ENCODE measurements at regions not wholly inside any gene's neighbourhood (a gene's known extent, or its start where the extent isn't known, plus 50 kb on each side); places are given as distances from the start of the nearest gene placed in this dataset.

- Histone ChIP-seq H3K27me3 (no peaks in the 10 kb centered on the region), H3K4me3 (no peak overlapping the region), H3K27ac (no peak overlapping the region), H3K4me1 (no peaks in the 10 kb centered on the region), H3K36me3 (no peaks in the 10 kb centered on the region), H3K9me3 (no peaks in the 10 kb centered on the region)
- in situ Hi-C loops (cut with MboI; ENCODE audit: low sequenced_read_pairs in 4 of 4) (no loop called here), intact Hi-C loops (cut with DNase I; ENCODE audit: low total_unique reads) (no loop called here)
- TF ChIP-seq POLR2A (IDR thresholded peaks at IDR 0.05), result no peak
- no peak for TF ChIP-seq CTCF (IDR thresholded peaks at IDR 0.05 in 4 of 5, conservative IDR thresholded peaks at IDR 0.05 in 1 of 5)
- ATAC-seq (no peak), DNase-seq (no peak)
Measured at GRCh38 chr14:42311876-42312275, 705.2 kb downstream of the LRFN5 start.

GRCh38 chr14:42307239-42307825 lies 700.7 kb downstream of the LRFN5 start:
- intact Hi-C loops (cut with DNase I; ENCODE audit: low total_unique reads) (no loop called here), in situ Hi-C loops (cut with MboI; ENCODE audit: low sequenced_read_pairs in 4 of 4) (no loop called here)
- TF ChIP-seq POLR2A (IDR thresholded peaks at IDR 0.05) (no peak), CTCF (IDR thresholded peaks at IDR 0.05 in 4 of 5, conservative IDR thresholded peaks at IDR 0.05 in 1 of 5) (no peak)
- Histone ChIP-seq H3K36me3 (no peaks in the 10 kb centered on the region), H3K27ac (no peak overlapping the region), H3K4me1 (no peaks in the 10 kb centered on the region), H3K27me3 (no peaks in the 10 kb centered on the region), H3K4me3 (no peak overlapping the region), H3K9me3 (no peaks in the 10 kb centered on the region)
- ATAC-seq, result no peak
- no peak for DNase-seq

GRCh38 chr14:42299692-42300091 lies 693.0 kb downstream of the LRFN5 start:
- in situ Hi-C loops (cut with MboI; ENCODE audit: low sequenced_read_pairs in 4 of 4), result no loop called here
- Histone ChIP-seq H3K4me1 (no peaks in the 10 kb centered on the region), H3K9me3 (no peaks in the 10 kb centered on the region), H3K27me3 (no peaks in the 10 kb centered on the region), H3K4me3 (no peak overlapping the region), H3K27ac (no peak overlapping the region), H3K36me3 (no peaks in the 10 kb centered on the region)
- intact Hi-C loops (cut with DNase I; ENCODE audit: low total_unique reads), result no loop called here
- no peak for ATAC-seq
- no peak for DNase-seq
- no peak for TF ChIP-seq CTCF (IDR thresholded peaks at IDR 0.05 in 4 of 5, conservative IDR thresholded peaks at IDR 0.05 in 1 of 5)
- TF ChIP-seq POLR2A (IDR thresholded peaks at IDR 0.05), result no peak

- H3K27me3 ChIP-seq, result no peaks in the 10 kb centered on the region
- no peak overlapping the region for H3K27ac ChIP-seq
- ATAC-seq (no peak), DNase-seq (no peak)
- intact Hi-C loops (cut with DNase I; ENCODE audit: low total_unique reads), result no loop called here
- H3K36me3 ChIP-seq, result no peaks in the 10 kb centered on the region
- H3K9me3 ChIP-seq, result no peaks in the 10 kb centered on the region
- in situ Hi-C loops (cut with MboI; ENCODE audit: low sequenced_read_pairs in 4 of 4), result no loop called here
- no peaks in the 10 kb centered on the region for H3K4me1 ChIP-seq
- H3K4me3 ChIP-seq, result no peak overlapping the region
- TF ChIP-seq POLR2A (IDR thresholded peaks at IDR 0.05) (no peak), CTCF (IDR thresholded peaks at IDR 0.05 in 4 of 5, conservative IDR thresholded peaks at IDR 0.05 in 1 of 5) (no peak)
Measured at GRCh38 chr14:42293180-42293579, 686.5 kb downstream of the LRFN5 start.

GRCh38 chr14:42277840-42278239 lies 671.2 kb downstream of the LRFN5 start:
- in situ Hi-C loops (cut with MboI; ENCODE audit: low sequenced_read_pairs in 4 of 4), result no loop called here

More at GRCh38 chr14:42277840-42278239, 671.2 kb downstream of the LRFN5 start:
- H3K36me3 ChIP-seq, result no peaks in the 10 kb centered on the region
- no peak for ATAC-seq
- intact Hi-C loops (cut with DNase I; ENCODE audit: low total_unique reads), result no loop called here
- TF ChIP-seq POLR2A (IDR thresholded peaks at IDR 0.05), result no peak
- TF ChIP-seq CTCF (IDR thresholded peaks at IDR 0.05 in 4 of 5, conservative IDR thresholded peaks at IDR 0.05 in 1 of 5), result no peak
- no peaks in the 10 kb centered on the region for H3K27me3 ChIP-seq
- no peak overlapping the region for H3K4me3 ChIP-seq
- no peaks in the 10 kb centered on the region for H3K9me3 ChIP-seq
- DNase-seq, result no peak
- H3K4me1 ChIP-seq, result no peaks in the 10 kb centered on the region
- H3K27ac ChIP-seq, result no peak overlapping the region

All from gastrocnemius medialis (tissue), 4 donors.